Stomach (tissue), 8 donors: ENCODE measurements at regions not wholly inside any gene's neighbourhood (a gene's known extent, or its start where the extent isn't known, plus 50 kb on each side); places are given as distances from the start of the nearest gene placed in this dataset.

ENCODE experiments used
- DNase-seq, 2 donors: peaks; one replicate each; pipeline versions ENCODE4 v3.0.0 to v3.0.0-alpha.2; 2013 to 2019
- H3K27ac ChIP-seq, 5 donors: fragments of 200-600 bp in 4 of 5; sonication (generic) in 4 of 5; one replicate each; pipeline ENCODE4 v1.5.1; 2013 to 2019; ENCODE audit warnings: mild to moderate bottlenecking in 1 of 5, moderate library complexity in 1 of 5
- H3K27me3 ChIP-seq, 3 donors: fragments of 200-600 bp; sonication (generic); one replicate each; pipeline ENCODE4 v1.5.1; 2017 to 2019; ENCODE audit warnings: mixed run types in 1 of 3
- H3K36me3 ChIP-seq, 4 donors: fragments of 200-600 bp; sonication (generic); 1 replicate in 3 of 4; 2 replicates in 1 of 4; pipeline ENCODE4 v1.5.1; 2016 to 2019
- H3K4me1 ChIP-seq, 4 donors: fragments of 200-600 bp; sonication (generic); one replicate each; pipeline ENCODE4 v1.5.1; 2016 to 2019
- H3K4me3 ChIP-seq, 4 donors: fragments of 200-600 bp; sonication (generic) in 3 of 4; one replicate each; pipeline ENCODE4 v1.5.1; 2016 to 2019; ENCODE audit warnings: mild to moderate bottlenecking in 1 of 4
- H3K9me3 ChIP-seq, 4 donors: fragments of 200-600 bp; sonication (generic); one replicate each; pipeline ENCODE4 v1.5.1; 2016 to 2019
- CTCF ChIP-seq, 7 experiments: fragments of 450-650 bp in 4 of 7; fragments of 200-600 bp in 3 of 7; sonication (generic) in 3 of 7; IDR thresholded peaks; one replicate each; pipeline ENCODE4 v1.5.1; 2016 to 2019; ENCODE audit warnings: antibody characterized with exemption in 7 of 7, control low read depth in 2 of 7, mild to moderate bottlenecking in 1 of 7
- EP300 ChIP-seq: sonication (generic); formaldehyde crosslinking; IDR thresholded peaks from one replicate; pipeline ENCODE4 v1.6.1; 2017; ENCODE audit warnings: antibody characterized with exemption
- POLR2A ChIP-seq, 4 donors: fragments of 450-650 bp; IDR thresholded peaks; one replicate each; pipeline ENCODE4 v1.6.1; 2016; ENCODE audit warnings: antibody characterized with exemption in 4 of 4, control low read depth in 2 of 4, mild to moderate bottlenecking in 1 of 4, moderate library complexity in 1 of 4
- POLR2AphosphoS5 ChIP-seq, 3 donors: sonication (generic); formaldehyde crosslinking; IDR thresholded peaks; one replicate each; pipeline ENCODE4 v1.6.1; 2016; ENCODE audit warnings: antibody characterized with exemption in 3 of 3
- WGBS, 5 donors: extraction: QIAGEN DNeasy Blood & Tissue Kit in 3 of 5; methylation state at CpG; one replicate each; pipeline versions ENCODE4 v1.1.5 to v1.1.7; 2013 to 2018; 5-methylcytosine and 5-hydroxymethylcytosine counted together
- intact Hi-C: fragments of 100-400 bp; cut with DNase I; formaldehyde crosslinking; loops from one replicate; pipeline ENCODE4 v1.15.1; 2023; ENCODE audit warnings: low total_unique reads
- donor health status: healthy with polysubstance abuse.
- donor health status: Bipolar disorder and iron deficiency.
- donor health status: healthy.

DNA sequence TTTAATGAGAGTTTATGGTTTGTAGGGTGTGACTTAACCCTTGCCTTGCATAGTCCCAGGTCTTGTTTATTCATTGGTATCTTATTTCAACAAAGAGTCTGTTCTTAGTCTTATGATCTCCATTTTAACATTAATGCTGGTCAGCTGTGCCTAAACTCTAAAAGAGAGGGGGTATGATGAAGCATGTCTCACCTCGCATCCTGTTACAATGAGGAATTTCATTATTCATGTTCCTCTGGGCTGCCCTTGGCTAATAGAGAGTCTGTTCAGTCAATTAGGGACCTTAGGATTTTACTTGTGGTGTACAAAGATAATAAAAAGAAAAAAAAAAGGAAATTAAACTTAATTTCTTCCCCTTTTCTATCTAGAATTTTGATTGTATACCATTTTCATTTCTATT, 831.9 kb upstream of the CDH2 start:
- no peaks in the 10 kb centered on the region for H3K36me3 ChIP-seq
- H3K4me1 ChIP-seq = no peaks in the 10 kb centered on the region
- TF ChIP-seq POLR2AphosphoS5 (IDR thresholded peaks at IDR 0.05) (no peak), CTCF (IDR thresholded peaks at IDR 0.05) (no peak), EP300 (no peak), POLR2A (IDR thresholded peaks at IDR 0.05) (no peak)
- no peaks in the 10 kb centered on the region for H3K27me3 ChIP-seq
- H3K27ac ChIP-seq = no peak overlapping the region
- no peak for DNase-seq
- H3K4me3 ChIP-seq = no peak overlapping the region
- H3K9me3 ChIP-seq = no peaks in the 10 kb centered on the region
- intact Hi-C loops = no loop called here
- WGBS, 5 donors = 79 to 94% (median 85%) methylated on average over 1 of the region's 1 CpG

DNA sequence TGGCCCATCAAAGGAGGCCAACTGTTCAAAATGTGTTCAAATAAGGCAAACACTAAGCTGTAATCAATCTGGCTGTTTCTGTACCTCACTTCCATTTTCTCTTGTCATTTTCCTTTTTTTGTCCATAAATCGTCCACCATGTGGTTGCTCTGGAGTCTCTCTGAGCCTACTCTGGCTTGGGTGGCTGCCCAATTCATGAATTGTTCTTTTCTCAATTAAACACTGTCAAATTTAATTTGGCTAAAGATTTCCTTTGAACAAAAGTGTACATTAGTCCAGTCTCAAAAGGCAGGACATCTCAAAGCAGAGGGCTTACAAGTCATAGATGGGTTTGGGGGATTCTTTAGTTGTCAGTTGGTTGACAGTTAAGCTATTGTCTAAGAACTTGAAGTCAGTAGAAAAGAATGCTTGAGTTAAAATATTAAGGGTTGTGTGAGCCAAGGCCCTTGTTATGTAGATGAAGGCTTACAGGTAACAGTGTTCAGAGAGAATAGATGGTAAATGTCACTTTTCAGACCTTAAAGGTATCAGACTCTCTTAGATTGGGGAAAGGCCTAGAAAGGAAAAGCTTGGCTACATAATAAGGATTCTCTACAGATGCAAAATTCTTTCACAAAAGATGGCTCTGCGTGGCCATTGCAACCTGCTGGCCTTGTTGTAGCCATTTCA, 831.2 kb upstream of the CDH2 start:
- TF ChIP-seq CTCF (IDR thresholded peaks at IDR 0.05) (no peak), POLR2AphosphoS5 (IDR thresholded peaks at IDR 0.05) (no peak), POLR2A (IDR thresholded peaks at IDR 0.05) (no peak), EP300 (no peak)
- no peaks in the 10 kb centered on the region for H3K27me3 ChIP-seq
- no peak overlapping the region for H3K27ac ChIP-seq
- intact Hi-C loops = no loop called here
- 74 to 86% (median 79%) methylated on average over 2 of the region's 2 CpGs for WGBS, 5 donors
- H3K36me3 ChIP-seq = no peaks in the 10 kb centered on the region
- no peak overlapping the region for H3K4me3 ChIP-seq
- DNase-seq = no peak
- no peaks in the 10 kb centered on the region for H3K4me1 ChIP-seq
- H3K9me3 ChIP-seq = no peaks in the 10 kb centered on the region

- H3K27ac ChIP-seq = no peak overlapping the region
- intact Hi-C loops = no loop called here
- no peaks in the 10 kb centered on the region for H3K27me3 ChIP-seq
- TF ChIP-seq POLR2A (IDR thresholded peaks at IDR 0.05) = no peak
- TF ChIP-seq EP300 = no peak
- no peak for TF ChIP-seq POLR2AphosphoS5 (IDR thresholded peaks at IDR 0.05)
- no peak for TF ChIP-seq CTCF (IDR thresholded peaks at IDR 0.05)
- WGBS, 5 donors = 0 to 9% (median 3%) methylated on average over 1 of the region's 1 CpG
- H3K36me3 ChIP-seq = no peaks in the 10 kb centered on the region
- DNase-seq = no peak
- H3K4me3 ChIP-seq = no peak overlapping the region
- H3K4me1 ChIP-seq = no peaks in the 10 kb centered on the region
- H3K9me3 ChIP-seq = no peaks in the 10 kb centered on the region
Observed at GRCh38 chr18:29004921-29005320, 828.0 kb upstream of the CDH2 start.

DNA sequence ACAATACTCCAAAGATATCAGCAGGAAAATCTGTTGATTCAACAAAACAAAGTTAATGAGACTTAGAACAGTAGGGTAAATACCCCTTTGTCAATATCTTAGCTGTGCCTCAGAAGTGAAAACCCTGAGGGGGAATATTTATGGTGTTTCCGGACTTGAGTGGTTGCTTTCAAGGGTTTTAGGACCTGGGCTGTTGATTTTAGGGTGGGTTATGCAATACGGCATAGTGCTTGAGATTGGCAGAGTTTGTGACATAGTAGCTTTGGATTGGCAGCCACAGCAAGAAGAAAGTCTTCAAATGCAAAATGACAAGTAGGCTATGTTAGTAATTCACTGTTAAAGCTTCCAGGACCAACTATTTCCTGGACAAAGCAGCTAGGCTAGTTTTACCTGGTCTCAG, 826.3 kb upstream of the CDH2 start:
- no peaks in the 10 kb centered on the region for H3K9me3 ChIP-seq
- no peak for DNase-seq
- intact Hi-C loops = no loop called here
- no peaks in the 10 kb centered on the region for H3K27me3 ChIP-seq
- 38 to 67% (median 43%) methylated on average over 2 of the region's 2 CpGs for WGBS, 5 donors
- H3K4me1 ChIP-seq = no peaks in the 10 kb centered on the region
- H3K4me3 ChIP-seq = no peak overlapping the region
- H3K27ac ChIP-seq = no peak overlapping the region
- no peaks in the 10 kb centered on the region for H3K36me3 ChIP-seq
- TF ChIP-seq CTCF (IDR thresholded peaks at IDR 0.05) (no peak), EP300 (no peak), POLR2A (IDR thresholded peaks at IDR 0.05) (no peak), POLR2AphosphoS5 (IDR thresholded peaks at IDR 0.05) (no peak)
